HCT116 (cell line): ENCODE measurements at regions not wholly inside any gene's neighbourhood (a gene's known extent, or its start where the extent isn't known, plus 50 kb on each side); places are given as distances from the start of the nearest gene placed in this dataset.

Experiments
- ATAC-seq: fragments of 200-7000 bp; cut with Tn5 transposase; 2 replicates; pipeline ENCODE4 v1.9.1; 2020; ENCODE audit warnings: mild to moderate bottlenecking, moderate library complexity
- BruUV-seq: library from RNA; stranded (reverse); fragments of 400-500 nt; replicated peaks from 2 replicates; lab custom pipeline; 2021; lab: Mats Ljungman, UMichigan
- CTCF ChIA-PET: fragments of 300-600 bp; sonication (Branson Sonifier 250); formaldehyde crosslinking; loops from one replicate; lab custom pipeline; 2021; ENCODE audit warnings: antibody characterized with exemption; lab: Charles Lee
- POLR2A ChIA-PET: fragments of 300-600, 350-600 bp; sonication (Branson Sonifier 250); formaldehyde crosslinking; loops from one replicate; lab custom pipeline; 2021; ENCODE audit warnings: antibody characterized with exemption; lab: Charles Lee
- RAD21 ChIA-PET, 2 experiments: fragments of 300-600 bp; sonication (Branson Sonifier 250); formaldehyde crosslinking; loops; one replicate each; lab custom pipeline; 2023; ENCODE audit warnings: low total read pairs in 2 of 2; ENCODE audit not compliant: uncharacterized antibody in 2 of 2, unreplicated experiment in 2 of 2, low non-redundant PET in 1 of 2; lab: Charles Lee
- DNase-seq: peaks from one replicate; pipeline ENCODE4 v3.0.0-alpha.2; 2010; ENCODE audit warnings: low read depth, low spot score
- H2AFZ ChIP-seq: fragments of 200-600 bp; shearing (Covaris generic), sonication (generic); 2 replicates; pipeline ENCODE4 v1.6.1; 2017; ENCODE audit warnings: low read depth, mixed run types, mixed read lengths, antibody characterized with exemption, low read length; ENCODE audit not compliant: poor library complexity, severe bottlenecking
- H3K27ac ChIP-seq: 2 replicates; pipeline ENCODE4 v1.5.1; 2012; ENCODE audit warnings: low read depth, low read length
- H3K27me3 ChIP-seq: fragments of 200-600 bp; sonication (generic); 2 replicates; pipeline ENCODE4 v1.6.1; 2016; ENCODE audit warnings: mixed run types, low read length, mixed read lengths; ENCODE audit not compliant: insufficient read depth
- H3K36me3 ChIP-seq, 2 experiments: fragments of 200-500 bp in 1 of 2; fragments of 200-600 bp in 1 of 2; sonication (Bioruptor generic) in 1 of 2; sonication (generic) in 1 of 2; 2 replicates each; pipeline versions ENCODE4 v1.5.1 to v1.6.1; 2014 to 2016; ENCODE audit warnings: low read length in 2 of 2, inconsistent platforms in 1 of 2, mixed read lengths in 1 of 2, mixed run types in 1 of 2; ENCODE audit not compliant: insufficient read depth in 2 of 2, control insufficient read depth in 1 of 2
- H3K4me1 ChIP-seq, 2 experiments: fragments of 200-600 bp in 1 of 2; sonication (generic) in 1 of 2; 2 replicates each; pipeline versions ENCODE4 v1.5.1 to v1.6.1; 2012 to 2017; ENCODE audit warnings: low read length in 2 of 2, inconsistent platforms in 1 of 2, mild to moderate bottlenecking in 1 of 2, mixed read lengths in 1 of 2, mixed run types in 1 of 2, moderate library complexity in 1 of 2; ENCODE audit not compliant: insufficient read depth in 2 of 2, control insufficient read depth in 1 of 2
- H3K4me2 ChIP-seq: fragments of 200-600 bp; sonication (generic); 2 replicates; pipeline ENCODE4 v1.6.1; 2017; ENCODE audit warnings: mixed run types, low read length, mixed read lengths
- H3K4me3 ChIP-seq, 2 experiments: fragments of 200-600 bp in 1 of 2; sonication (generic) in 1 of 2; replicated peaks in 1 of 2; 2 replicates each; pipeline ENCODE4 v1.5.1; 2011 to 2016; ENCODE audit warnings: low read length in 2 of 2, control low read depth in 1 of 2, low read depth in 1 of 2, mild to moderate bottlenecking in 1 of 2, mixed read lengths in 1 of 2, mixed run types in 1 of 2
- H3K79me2 ChIP-seq: fragments of 200-600 bp; sonication (generic); 2 replicates; pipeline ENCODE4 v1.6.1; 2017; ENCODE audit warnings: mild to moderate bottlenecking, mixed run types, low read length, moderate library complexity, mixed read lengths; ENCODE audit not compliant: insufficient read depth
- H3K9ac ChIP-seq: fragments of 200-600 bp; sonication (generic); 2 replicates; pipeline ENCODE4 v1.6.1; 2016; ENCODE audit warnings: low read length, mixed read lengths
- H3K9me2 ChIP-seq: fragments of 200-600 bp; sonication (generic), shearing (Covaris generic); 2 replicates; pipeline ENCODE4 v1.6.1; 2017; ENCODE audit warnings: mixed run types, mild to moderate bottlenecking, moderate library complexity; ENCODE audit not compliant: insufficient read depth
- H3K9me3 ChIP-seq, 2 experiments: fragments of 200-500 bp in 1 of 2; fragments of 200-600 bp in 1 of 2; sonication (Bioruptor generic) in 1 of 2; sonication (generic) in 1 of 2; 2 replicates each; pipeline ENCODE4 v1.6.1; 2014 to 2017; ENCODE audit warnings: low read length in 2 of 2, mixed read lengths in 2 of 2, inconsistent platforms in 1 of 2, low read depth in 1 of 2, mild to moderate bottlenecking in 1 of 2, mixed run types in 1 of 2, moderate library complexity in 1 of 2; ENCODE audit not compliant: control insufficient read depth in 1 of 2, insufficient read depth in 1 of 2
- H4K20me1 ChIP-seq: fragments of 200-600 bp; sonication (generic), shearing (Covaris generic); 2 replicates; pipeline ENCODE4 v1.6.1; 2017; ENCODE audit warnings: mixed run types, mild to moderate bottlenecking, moderate library complexity; ENCODE audit not compliant: insufficient read depth
- CBX3 ChIP-seq: IDR thresholded peaks from 2 replicates; pipeline ENCODE4 v1.6.1; 2012; ENCODE audit warnings: low read depth
- EGR1 ChIP-seq: IDR thresholded peaks from 2 replicates; pipeline ENCODE4 v1.6.1; 2012; ENCODE audit warnings: low read depth
- ELF1 ChIP-seq: IDR thresholded peaks from 2 replicates; pipeline ENCODE4 v1.6.1; 2012; ENCODE audit warnings: low read depth, borderline replicate concordance
- EZH2phosphoT487 ChIP-seq: fragments of 200-600 bp; IDR thresholded peaks from 2 replicates; pipeline ENCODE4 v1.6.1; 2018; ENCODE audit warnings: antibody characterized with exemption, borderline replicate concordance
- FOSL1 ChIP-seq: IDR thresholded peaks from 2 replicates; pipeline ENCODE4 v1.6.1; 2012; ENCODE audit warnings: low read depth
- POLR2A ChIP-seq: IDR thresholded peaks from 2 replicates; pipeline ENCODE4 v1.7.0; 2011; ENCODE audit warnings: borderline replicate concordance; ENCODE audit not compliant: insufficient read depth, insufficient read length; ENCODE audit errors: extremely low read depth
- POLR2AphosphoS5 ChIP-seq: IDR thresholded peaks from 2 replicates; pipeline ENCODE4 v1.6.1; 2011; ENCODE audit warnings: mild to moderate bottlenecking, low read depth, low read length, moderate library complexity
- RAD21 ChIP-seq: IDR thresholded peaks from 2 replicates; pipeline ENCODE4 v1.6.1; 2012; ENCODE audit warnings: low read depth, mild to moderate bottlenecking
- SIN3A ChIP-seq: IDR thresholded peaks from 2 replicates; pipeline ENCODE4 v1.6.1; 2012; ENCODE audit warnings: low read depth
- SRF ChIP-seq: IDR thresholded peaks from 2 replicates; pipeline ENCODE4 v1.6.1; 2012; ENCODE audit warnings: low read depth
- TCF7L2 ChIP-seq: IDR thresholded peaks from 2 replicates; pipeline ENCODE4 v1.7.0; 2011; ENCODE audit warnings: borderline replicate concordance, inconsistent platforms; ENCODE audit not compliant: insufficient read depth, insufficient read length; ENCODE audit errors: extremely low read depth
- ZFX ChIP-seq: fragments of 450-650 bp; IDR thresholded peaks from 2 replicates; pipeline ENCODE4 v1.6.1; 2017
- intact Hi-C: fragments of 100-400 bp; cut with micrococcal nuclease; formaldehyde crosslinking; loops from 2 replicates; pipeline ENCODE4 v1.10.0; 2022
- TF ChIP-seq, protein P1 (sequence below): IDR thresholded peaks from 2 replicates; pipeline ENCODE4 v1.6.1; 2012
- TF ChIP-seq, protein P2 (sequence below): IDR thresholded peaks from 2 replicates; pipeline ENCODE4 v1.6.1; 2011; ENCODE audit warnings: mild to moderate bottlenecking, low read length, moderate library complexity; ENCODE audit not compliant: insufficient replicate concordance; ENCODE audit errors: extremely low read depth
- TF ChIP-seq, protein P3 (sequence below): IDR thresholded peaks from 2 replicates; pipeline ENCODE4 v1.6.1; 2012
- TF ChIP-seq, protein P4 (sequence below), 3 experiments: fragments of 200-600 bp in 1 of 3; sonication (generic) in 1 of 3; IDR thresholded peaks in 2 of 3; conservative IDR thresholded peaks in 1 of 3; 2 replicates each; pipeline ENCODE4 v1.5.1; 2012 to 2017; ENCODE audit warnings: low read depth in 2 of 3, low read length in 2 of 3, antibody characterized with exemption in 1 of 3, borderline replicate concordance in 1 of 3, control low read depth in 1 of 3, mild to moderate bottlenecking in 1 of 3, mixed read lengths in 1 of 3, mixed run types in 1 of 3, moderate library complexity in 1 of 3; ENCODE audit not compliant: insufficient read depth in 1 of 3

GRCh38 chr15:81589671-81590070 lies 215.7 kb upstream of the TMC3 start:
- RAD21 ChIA-PET = no interaction called here
- TF ChIP-seq, protein P1, sequence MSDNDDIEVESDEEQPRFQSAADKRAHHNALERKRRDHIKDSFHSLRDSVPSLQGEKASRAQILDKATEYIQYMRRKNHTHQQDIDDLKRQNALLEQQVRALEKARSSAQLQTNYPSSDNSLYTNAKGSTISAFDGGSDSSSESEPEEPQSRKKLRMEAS = no peak
- TF ChIP-seq CBX3 (no peak), FOSL1 (no peak), EGR1 (no peak), ZFX (no peak), POLR2A (no peak), POLR2AphosphoS5 (no peak), SRF (no peak), RAD21 (no peak), SIN3A (no peak), TCF7L2 (no peak), EZH2phosphoT487 (no peak), ELF1 (no peak)
- TF ChIP-seq, protein P2, sequence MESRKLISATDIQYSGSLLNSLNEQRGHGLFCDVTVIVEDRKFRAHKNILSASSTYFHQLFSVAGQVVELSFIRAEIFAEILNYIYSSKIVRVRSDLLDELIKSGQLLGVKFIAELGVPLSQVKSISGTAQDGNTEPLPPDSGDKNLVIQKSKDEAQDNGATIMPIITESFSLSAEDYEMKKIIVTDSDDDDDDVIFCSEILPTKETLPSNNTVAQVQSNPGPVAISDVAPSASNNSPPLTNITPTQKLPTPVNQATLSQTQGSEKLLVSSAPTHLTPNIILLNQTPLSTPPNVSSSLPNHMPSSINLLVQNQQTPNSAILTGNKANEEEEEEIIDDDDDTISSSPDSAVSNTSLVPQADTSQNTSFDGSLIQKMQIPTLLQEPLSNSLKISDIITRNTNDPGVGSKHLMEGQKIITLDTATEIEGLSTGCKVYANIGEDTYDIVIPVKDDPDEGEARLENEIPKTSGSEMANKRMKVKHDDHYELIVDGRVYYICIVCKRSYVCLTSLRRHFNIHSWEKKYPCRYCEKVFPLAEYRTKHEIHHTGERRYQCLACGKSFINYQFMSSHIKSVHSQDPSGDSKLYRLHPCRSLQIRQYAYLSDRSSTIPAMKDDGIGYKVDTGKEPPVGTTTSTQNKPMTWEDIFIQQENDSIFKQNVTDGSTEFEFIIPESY = no peak
- TF ChIP-seq, protein P3, sequence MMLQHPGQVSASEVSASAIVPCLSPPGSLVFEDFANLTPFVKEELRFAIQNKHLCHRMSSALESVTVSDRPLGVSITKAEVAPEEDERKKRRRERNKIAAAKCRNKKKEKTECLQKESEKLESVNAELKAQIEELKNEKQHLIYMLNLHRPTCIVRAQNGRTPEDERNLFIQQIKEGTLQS = no peak
- TF ChIP-seq, protein P4, sequence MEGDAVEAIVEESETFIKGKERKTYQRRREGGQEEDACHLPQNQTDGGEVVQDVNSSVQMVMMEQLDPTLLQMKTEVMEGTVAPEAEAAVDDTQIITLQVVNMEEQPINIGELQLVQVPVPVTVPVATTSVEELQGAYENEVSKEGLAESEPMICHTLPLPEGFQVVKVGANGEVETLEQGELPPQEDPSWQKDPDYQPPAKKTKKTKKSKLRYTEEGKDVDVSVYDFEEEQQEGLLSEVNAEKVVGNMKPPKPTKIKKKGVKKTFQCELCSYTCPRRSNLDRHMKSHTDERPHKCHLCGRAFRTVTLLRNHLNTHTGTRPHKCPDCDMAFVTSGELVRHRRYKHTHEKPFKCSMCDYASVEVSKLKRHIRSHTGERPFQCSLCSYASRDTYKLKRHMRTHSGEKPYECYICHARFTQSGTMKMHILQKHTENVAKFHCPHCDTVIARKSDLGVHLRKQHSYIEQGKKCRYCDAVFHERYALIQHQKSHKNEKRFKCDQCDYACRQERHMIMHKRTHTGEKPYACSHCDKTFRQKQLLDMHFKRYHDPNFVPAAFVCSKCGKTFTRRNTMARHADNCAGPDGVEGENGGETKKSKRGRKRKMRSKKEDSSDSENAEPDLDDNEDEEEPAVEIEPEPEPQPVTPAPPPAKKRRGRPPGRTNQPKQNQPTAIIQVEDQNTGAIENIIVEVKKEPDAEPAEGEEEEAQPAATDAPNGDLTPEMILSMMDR (IDR thresholded peaks at IDR 0.05 in 2 of 3, conservative IDR thresholded peaks at IDR 0.05 in 1 of 3; ENCODE audit: borderline replicate concordance in 1 of 3, insufficient read depth in 1 of 3, low read depth in 2 of 3, low read length in 2 of 3) = no peak
- TF ChIP-seq, all 23 proteins: peak for 0
- intact Hi-C loops = no loop called here
- BruUV-seq = no TSS peak
- Histone ChIP-seq H3K9me2 (no peaks in the 10 kb centered on the region), H3K4me2 (no peak overlapping the region), H3K27ac (no peak overlapping the region), H2AFZ (no peak overlapping the region), H3K4me3 (no peak overlapping the region), H3K36me3 (no peaks in the 10 kb centered on the region), H3K27me3 (no peaks in the 10 kb centered on the region), H4K20me1 (no peaks in the 10 kb centered on the region), H3K4me1 (no peaks in the 10 kb centered on the region), H3K9ac (no peak overlapping the region), H3K79me2 (no peaks in the 10 kb centered on the region), H3K9me3 (no peaks in the 10 kb centered on the region)
- ChIA-PET POLR2A (no interaction called here), CTCF (no interaction called here)
- DNase-seq = no peak
- ATAC-seq = no peak
